ENCODE measurements at regions not wholly inside any gene's neighbourhood (a gene's known extent, or its start where the extent isn't known, plus 50 kb on each side); places are given as distances from the start of the nearest gene placed in this dataset.

DNA sequence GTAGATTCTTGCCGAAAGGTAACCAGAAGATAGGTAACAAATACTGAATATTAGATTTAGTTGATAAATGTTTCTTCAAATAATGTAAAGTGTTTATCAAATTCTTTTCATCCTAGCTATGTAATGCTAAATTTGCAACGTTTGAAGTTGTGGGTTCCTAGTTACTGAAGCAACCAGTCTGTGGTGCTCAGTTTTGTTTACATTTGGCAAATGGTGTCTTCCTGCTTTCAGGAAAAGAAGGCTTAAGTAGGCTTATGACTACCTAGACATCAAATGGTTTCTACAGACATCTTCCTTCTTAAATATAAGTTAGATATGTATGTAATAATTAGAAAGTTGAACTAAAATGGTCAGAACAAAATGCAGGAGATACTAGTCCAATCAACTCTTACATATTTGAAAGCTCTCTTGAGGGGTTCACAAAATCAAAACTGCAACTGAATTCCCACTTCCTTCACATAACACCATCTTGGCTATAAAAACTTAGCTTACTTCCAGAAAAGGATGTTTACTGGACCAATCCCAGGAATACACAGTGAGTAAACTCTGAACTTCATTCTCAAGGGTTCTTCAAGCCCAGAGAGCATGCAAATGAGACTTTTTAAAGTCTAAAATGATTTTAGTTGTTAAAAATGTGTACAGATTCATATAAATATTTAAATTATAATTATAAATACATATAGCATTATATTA, 125.7 kb upstream of the ITGA1 start:
- no peak for TF ChIP-seq CTCF (IDR thresholded peaks at IDR 0.05; ENCODE audit: control extremely low read depth, extremely low read depth, low read depth, missing control alignments)
- no peak for DNase-seq (ENCODE audit: extremely low spot score)
- CTCF ChIA-PET: interaction anchor here (1.3 kb wide), 1 partner anchor 31 kb away, joined by 3 read pairs; no protein-coding TSS in a partner anchor
- POLR2A ChIA-PET: no interaction called here

DNA sequence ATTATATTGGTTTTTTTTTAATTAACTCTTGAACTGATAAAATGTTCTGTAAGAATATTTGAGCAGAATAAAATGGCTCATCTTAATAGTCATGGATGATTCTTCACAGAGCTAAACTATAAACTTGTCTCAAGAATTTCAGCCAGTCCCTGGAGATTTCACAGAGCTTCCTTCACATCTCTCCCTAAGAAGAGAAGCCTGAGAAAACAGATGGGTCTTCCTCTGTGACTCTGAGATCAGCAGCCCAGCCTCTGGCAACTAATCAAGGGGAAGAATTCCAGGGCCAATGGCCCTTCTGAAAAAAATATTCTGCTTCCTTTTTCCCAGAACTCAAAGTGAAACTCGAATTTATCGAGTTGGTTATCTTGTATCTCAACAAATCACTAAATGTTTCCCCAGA, 122.2 kb upstream of the ITGA1 start:
- ChIA-PET POLR2A (no interaction called here), CTCF (interaction anchor here (1.3 kb wide), 1 partner anchor 29 kb away, joined by 3 read pairs; no protein-coding TSS in a partner anchor)
- TF ChIP-seq CTCF (IDR thresholded peaks at IDR 0.05; ENCODE audit: control extremely low read depth, extremely low read depth, low read depth, missing control alignments): no peak
- no peak for DNase-seq (ENCODE audit: extremely low spot score)

DNA sequence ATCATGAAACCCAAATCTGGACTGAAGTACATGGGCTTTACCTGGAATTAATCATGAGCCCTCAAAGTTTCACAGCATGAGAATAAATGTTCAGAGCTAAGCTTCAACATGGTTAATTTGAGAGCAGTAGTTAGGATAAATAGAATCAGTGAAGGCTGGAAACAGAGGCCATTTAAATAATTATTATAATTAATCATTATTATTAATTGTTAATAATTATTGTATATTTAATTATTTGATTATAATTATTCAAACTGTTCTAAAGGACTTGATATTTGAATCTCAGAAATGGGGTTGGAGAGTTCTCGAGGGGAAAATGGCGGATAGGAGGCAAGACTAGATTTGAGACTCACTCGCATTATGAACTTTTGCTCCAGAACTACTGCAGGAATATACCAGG, 119.6 kb upstream of the ITGA1 start:
- POLR2A ChIA-PET: no interaction called here
- CTCF ChIA-PET: interaction anchor here (1.9 kb wide), 1 partner anchor 11 kb away, joined by 8 read pairs; no protein-coding TSS in a partner anchor
- no peak for TF ChIP-seq CTCF (IDR thresholded peaks at IDR 0.05; ENCODE audit: control extremely low read depth, extremely low read depth, low read depth, missing control alignments)
- DNase-seq (ENCODE audit: extremely low spot score): no peak

DNA sequence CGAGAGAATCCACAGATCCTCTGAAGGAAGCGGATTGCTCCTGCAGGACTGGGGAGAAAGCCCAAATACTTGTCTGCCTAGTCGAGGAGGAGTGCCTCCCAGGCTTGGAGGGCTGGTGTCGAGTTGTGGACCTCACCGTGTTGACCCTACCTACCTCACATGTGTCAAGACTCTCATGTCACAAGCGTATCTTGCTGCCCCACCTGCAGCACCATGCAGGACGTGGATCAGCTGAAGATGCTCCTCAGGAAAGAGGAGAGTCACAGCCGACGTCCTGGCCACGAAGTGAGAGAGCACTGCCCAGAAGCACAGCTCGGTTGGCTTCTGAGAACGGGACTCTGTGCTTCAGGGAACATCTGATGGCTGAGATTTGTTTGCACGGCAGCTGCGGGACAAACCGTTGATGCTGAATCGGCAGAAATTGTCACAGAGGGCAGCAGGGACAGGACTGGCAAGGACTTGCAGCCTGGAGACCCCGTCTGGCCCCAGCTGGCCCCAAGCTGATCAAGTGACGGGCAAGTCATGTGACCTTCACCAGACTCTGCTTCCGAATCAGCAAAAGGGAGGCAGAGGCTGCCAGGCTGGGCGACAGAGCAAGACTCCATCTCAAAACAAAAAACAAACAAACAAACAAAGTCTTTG, 119.1 kb upstream of the ITGA1 start:
- POLR2A ChIA-PET: no interaction called here
- DNase-seq (ENCODE audit: extremely low spot score): no peak
- CTCF ChIA-PET: no interaction called here
- no peak for TF ChIP-seq CTCF (IDR thresholded peaks at IDR 0.05; ENCODE audit: control extremely low read depth, extremely low read depth, low read depth, missing control alignments)

DNA sequence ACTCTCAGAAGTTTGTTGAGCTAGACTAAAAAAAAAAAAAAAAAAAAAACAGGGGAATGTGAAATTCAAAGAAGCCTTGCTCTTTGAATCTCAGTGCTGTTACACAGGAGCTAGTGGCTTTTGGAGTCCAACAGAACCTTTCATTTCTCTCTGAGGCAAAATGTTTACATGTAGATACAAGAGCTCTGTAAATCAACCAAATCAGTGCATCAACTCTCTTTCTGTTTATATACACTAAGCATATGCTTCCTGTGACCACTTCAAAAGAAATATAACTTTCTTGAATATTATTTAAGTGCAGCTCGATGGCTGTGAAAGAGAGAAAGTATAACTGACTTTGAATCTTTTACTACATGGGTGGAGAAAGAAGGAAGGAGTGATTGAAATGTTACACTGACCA, 115.3 kb upstream of the ITGA1 start:
- CTCF ChIA-PET: interaction anchor here (0.9 to 1.6 kb wide), 2 partner anchors 13 to 23 kb away, joined by 3 to 5 read pairs; no protein-coding TSS in a partner anchor
- DNase-seq (ENCODE audit: extremely low spot score): no peak
- POLR2A ChIA-PET: no interaction called here
- TF ChIP-seq CTCF (IDR thresholded peaks at IDR 0.05; ENCODE audit: control extremely low read depth, extremely low read depth, low read depth, missing control alignments): no peak

GRCh38 chr5:52673495-52673894, 114.2 kb upstream of the ITGA1 start:
- no peak for TF ChIP-seq CTCF (IDR thresholded peaks at IDR 0.05; ENCODE audit: control extremely low read depth, extremely low read depth, low read depth, missing control alignments)
- CTCF ChIA-PET: interaction anchor here (1.2 to 1.6 kb wide), 2 partner anchors 12 to 17 kb away, joined by 4 to 5 read pairs; no protein-coding TSS in a partner anchor
- POLR2A ChIA-PET: no interaction called here
- DNase-seq (ENCODE audit: extremely low spot score): no peak

All from GM10248 (cell line).